ENCODE measurements at regions not wholly inside any gene's neighbourhood (a gene's known extent, or its start where the extent isn't known, plus 50 kb on each side); places are given as distances from the start of the nearest gene placed in this dataset.
"Not testable (repeated sequence)": the region's sequence is repeated elsewhere in the genome, so short reads cannot be mapped to it uniquely, and the experiment has no call there.

- DNase-seq (ENCODE audit: low read depth), result no peak
These were observed 159.5 kb downstream of the PLK2 start for GRCh38 chr5:58300346-58300895.

GRCh38 chr5:58299256-58299655 is 160.6 kb downstream of the PLK2 start:
- no peak for DNase-seq (ENCODE audit: low read depth)

GRCh38 chr5:58294598-58295305 is 165.1 kb downstream of the PLK2 start:
- peak; percentile 15 for DNase-seq (ENCODE audit: low read depth)

- not testable (repeated sequence) for DNase-seq (ENCODE audit: low read depth)
These were observed 171.6 kb downstream of the PLK2 start for GRCh38 chr5:58288275-58288674.

- no peak for DNase-seq (ENCODE audit: low read depth)
These were observed 173.1 kb downstream of the PLK2 start for GRCh38 chr5:58286741-58287140.

GRCh38 chr5:58285900-58286299 is 174.0 kb downstream of the PLK2 start:
- no peak for DNase-seq (ENCODE audit: low read depth)

- no peak for DNase-seq (ENCODE audit: low read depth)
These were observed 175.0 kb downstream of the PLK2 start for GRCh38 chr5:58284886-58285285.

- DNase-seq (ENCODE audit: low read depth), result no peak
These were observed 178.7 kb downstream of the PLK2 start for GRCh38 chr5:58281189-58281588.

GRCh38 chr5:58279259-58279658 is 180.6 kb downstream of the PLK2 start:
- no peak for DNase-seq (ENCODE audit: low read depth)

GRCh38 chr5:58276431-58276830 is 183.5 kb downstream of the PLK2 start:
- no peak for DNase-seq (ENCODE audit: low read depth)

GRCh38 chr5:58275516-58275915 is 184.4 kb downstream of the PLK2 start:
- DNase-seq (ENCODE audit: low read depth), result no peak

GRCh38 chr5:58274191-58274590 is 185.7 kb downstream of the PLK2 start:
- DNase-seq (ENCODE audit: low read depth), result no peak

GRCh38 chr5:58273711-58274110 is 186.2 kb downstream of the PLK2 start:
- DNase-seq (ENCODE audit: low read depth), result no peak

GRCh38 chr5:58268268-58268667 is 191.6 kb downstream of the PLK2 start:
- DNase-seq (ENCODE audit: low read depth), result no peak

GRCh38 chr5:58266402-58266801 is 193.5 kb downstream of the PLK2 start:
- DNase-seq (ENCODE audit: low read depth), result peak; percentile 17

GRCh38 chr5:58265246-58265930 is 194.5 kb downstream of the PLK2 start:
- DNase-seq (ENCODE audit: low read depth), result no peak

- no peak for DNase-seq (ENCODE audit: low read depth)
These were observed 195.6 kb downstream of the PLK2 start for GRCh38 chr5:58264276-58264675.

- DNase-seq (ENCODE audit: low read depth), result no peak
These were observed 196.6 kb downstream of the PLK2 start for GRCh38 chr5:58263296-58263695.

- no peak for DNase-seq (ENCODE audit: low read depth)
These were observed 197.7 kb downstream of the PLK2 start for GRCh38 chr5:58262226-58262625.

GRCh38 chr5:58261605-58262004 is 198.3 kb downstream of the PLK2 start:
- DNase-seq (ENCODE audit: low read depth), result peak; percentile 72

GRCh38 chr5:58260243-58260642 is 199.6 kb downstream of the PLK2 start:
- DNase-seq (ENCODE audit: low read depth), result no peak

GRCh38 chr5:58259685-58260152 is 200.2 kb downstream of the PLK2 start:
- DNase-seq (ENCODE audit: low read depth), result peak; percentile 56

GRCh38 chr5:58258984-58259684 is 200.8 kb downstream of the PLK2 start:
- DNase-seq (ENCODE audit: low read depth), result no peak

All from stromal cell of bone marrow (primary cell).